ENCODE measurements at regions not wholly inside any gene's neighbourhood (a gene's known extent, or its start where the extent isn't known, plus 50 kb on each side); places are given as distances from the start of the nearest gene placed in this dataset.

DNA sequence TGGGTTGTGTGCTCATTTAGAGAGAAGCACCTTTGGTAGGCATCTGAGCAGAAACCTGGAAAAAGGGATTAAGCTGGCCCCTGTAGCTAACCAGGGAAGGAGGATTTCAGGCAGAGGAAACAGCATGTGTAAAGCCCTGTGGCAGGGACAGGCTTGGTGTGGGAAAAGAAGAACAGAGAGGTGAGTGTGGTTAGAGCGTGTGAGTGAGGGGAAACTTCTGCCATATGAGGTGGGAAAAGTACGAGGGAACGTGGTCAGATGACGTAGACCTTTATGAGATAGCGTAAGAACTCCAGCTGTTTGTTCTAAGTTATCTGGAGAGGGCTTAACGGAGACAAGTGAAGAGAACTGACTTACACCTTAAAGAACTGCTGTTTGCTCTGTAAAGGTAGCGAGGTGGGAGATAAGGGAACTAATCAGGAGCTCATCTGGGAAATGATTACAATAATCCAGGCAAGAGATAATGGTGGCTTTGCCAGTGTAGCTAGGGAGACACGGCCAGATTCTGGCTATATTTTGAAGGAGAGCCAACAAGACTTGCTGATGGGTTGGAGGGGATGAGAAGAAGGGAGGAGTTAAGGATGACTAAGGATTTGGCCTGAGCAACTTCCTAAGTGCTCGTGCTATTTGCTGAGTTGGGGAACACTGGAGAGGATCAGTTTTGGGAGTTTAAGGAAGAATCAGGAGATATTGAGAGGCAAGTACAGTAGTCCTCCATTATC, 234.0 kb downstream of the ETNK1 start:
- Mint-ChIP-seq H3K4me1 (peaks cover 22% of the 10 kb centered on the region), H3K27me3 (ENCODE audit: insufficient read depth, low read depth, poor library complexity) (peaks cover 2% of the 10 kb centered on the region), H3K9me3 (no peaks in the 10 kb centered on the region), H3K27ac (no peak overlapping the region; the same call in 1 of the 2 replicates), H3K4me3 (no peak overlapping the region), H3K36me3 (ENCODE audit: low read depth) (no peaks in the 10 kb centered on the region)
- Histone ChIP-seq H3K27me3 (ENCODE audit: insufficient read depth) (no peaks in the 10 kb centered on the region), H3K4me3 (no peak overlapping the region), H3K4me2 (no peak overlapping the region), H3K9me2 (ENCODE audit: insufficient read depth) (peaks cover 2% of the 10 kb centered on the region; the same call in 1 of the 2 replicates), H3F3A (replicated peaks; ENCODE audit: low read depth) (no peaks in the 10 kb centered on the region), H3K4me1 (ENCODE audit: insufficient read depth) (peaks cover 23% of the 10 kb centered on the region), H3K36me3 (ENCODE audit: insufficient read depth) (no peaks in the 10 kb centered on the region), H3K79me2 (replicated peaks; ENCODE audit: insufficient read depth) (no peaks in the 10 kb centered on the region), H4K20me1 (replicated peaks; ENCODE audit: insufficient read depth) (no peaks in the 10 kb centered on the region), H2AFZ (peak overlapping the region; percentile 21; the same call in 1 of the 2 replicates), H3K27ac (ENCODE audit: low read depth) (no peak overlapping the region)
- TF ChIP-seq, protein P1, sequence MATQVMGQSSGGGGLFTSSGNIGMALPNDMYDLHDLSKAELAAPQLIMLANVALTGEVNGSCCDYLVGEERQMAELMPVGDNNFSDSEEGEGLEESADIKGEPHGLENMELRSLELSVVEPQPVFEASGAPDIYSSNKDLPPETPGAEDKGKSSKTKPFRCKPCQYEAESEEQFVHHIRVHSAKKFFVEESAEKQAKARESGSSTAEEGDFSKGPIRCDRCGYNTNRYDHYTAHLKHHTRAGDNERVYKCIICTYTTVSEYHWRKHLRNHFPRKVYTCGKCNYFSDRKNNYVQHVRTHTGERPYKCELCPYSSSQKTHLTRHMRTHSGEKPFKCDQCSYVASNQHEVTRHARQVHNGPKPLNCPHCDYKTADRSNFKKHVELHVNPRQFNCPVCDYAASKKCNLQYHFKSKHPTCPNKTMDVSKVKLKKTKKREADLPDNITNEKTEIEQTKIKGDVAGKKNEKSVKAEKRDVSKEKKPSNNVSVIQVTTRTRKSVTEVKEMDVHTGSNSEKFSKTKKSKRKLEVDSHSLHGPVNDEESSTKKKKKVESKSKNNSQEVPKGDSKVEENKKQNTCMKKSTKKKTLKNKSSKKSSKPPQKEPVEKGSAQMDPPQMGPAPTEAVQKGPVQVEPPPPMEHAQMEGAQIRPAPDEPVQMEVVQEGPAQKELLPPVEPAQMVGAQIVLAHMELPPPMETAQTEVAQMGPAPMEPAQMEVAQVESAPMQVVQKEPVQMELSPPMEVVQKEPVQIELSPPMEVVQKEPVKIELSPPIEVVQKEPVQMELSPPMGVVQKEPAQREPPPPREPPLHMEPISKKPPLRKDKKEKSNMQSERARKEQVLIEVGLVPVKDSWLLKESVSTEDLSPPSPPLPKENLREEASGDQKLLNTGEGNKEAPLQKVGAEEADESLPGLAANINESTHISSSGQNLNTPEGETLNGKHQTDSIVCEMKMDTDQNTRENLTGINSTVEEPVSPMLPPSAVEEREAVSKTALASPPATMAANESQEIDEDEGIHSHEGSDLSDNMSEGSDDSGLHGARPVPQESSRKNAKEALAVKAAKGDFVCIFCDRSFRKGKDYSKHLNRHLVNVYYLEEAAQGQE (IDR thresholded peaks at IDR 0.05; ENCODE audit: unreplicated experiment), result no peak
- no peak for DNase-seq (ENCODE audit: low spot score)
- ATAC-seq, result no peak

DNA sequence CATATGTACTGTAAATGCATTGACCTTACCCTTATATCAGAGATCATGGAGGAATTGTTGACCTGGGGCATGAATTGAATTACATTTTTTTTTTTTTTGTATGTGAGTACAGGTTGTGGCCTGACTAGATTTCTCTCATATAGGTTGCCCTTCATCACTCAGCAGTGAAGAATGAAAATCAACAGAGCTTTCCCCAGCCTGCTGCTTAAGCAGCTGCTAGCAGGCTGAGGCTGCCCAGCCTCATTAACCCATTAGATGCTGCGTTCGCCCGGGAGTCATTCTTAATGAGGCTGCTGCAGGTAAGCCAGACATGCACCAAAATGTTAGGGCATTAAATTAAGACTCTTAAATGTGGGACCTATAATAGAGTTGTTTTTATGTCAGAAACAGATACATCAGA, 236.0 kb downstream of the ETNK1 start:
- Mint-ChIP-seq H3K4me1 (peaks cover 10% of the 10 kb centered on the region), H3K4me3 (no peak overlapping the region), H3K27ac (no peak overlapping the region), H3K27me3 (ENCODE audit: insufficient read depth, low read depth, poor library complexity) (peaks cover 2% of the 10 kb centered on the region), H3K9me3 (no peaks in the 10 kb centered on the region), H3K36me3 (ENCODE audit: low read depth) (no peaks in the 10 kb centered on the region)
- ATAC-seq (peak; percentile 84), DNase-seq (ENCODE audit: low spot score) (peak; percentile 38)
- Histone ChIP-seq H3K27me3 (ENCODE audit: insufficient read depth) (no peaks in the 10 kb centered on the region), H3K4me2 (no peak overlapping the region), H3K9me2 (ENCODE audit: insufficient read depth) (peaks cover 2% of the 10 kb centered on the region; the same call in 1 of the 2 replicates), H4K20me1 (replicated peaks; ENCODE audit: insufficient read depth) (no peaks in the 10 kb centered on the region), H3F3A (replicated peaks; ENCODE audit: low read depth) (no peaks in the 10 kb centered on the region), H3K4me3 (no peak overlapping the region), H3K79me2 (replicated peaks; ENCODE audit: insufficient read depth) (no peaks in the 10 kb centered on the region), H2AFZ (no peak overlapping the region), H3K36me3 (ENCODE audit: insufficient read depth) (no peaks in the 10 kb centered on the region), H3K27ac (ENCODE audit: low read depth) (no peak overlapping the region), H3K4me1 (ENCODE audit: insufficient read depth) (peaks cover 4% of the 10 kb centered on the region)
- TF ChIP-seq, protein P2, sequence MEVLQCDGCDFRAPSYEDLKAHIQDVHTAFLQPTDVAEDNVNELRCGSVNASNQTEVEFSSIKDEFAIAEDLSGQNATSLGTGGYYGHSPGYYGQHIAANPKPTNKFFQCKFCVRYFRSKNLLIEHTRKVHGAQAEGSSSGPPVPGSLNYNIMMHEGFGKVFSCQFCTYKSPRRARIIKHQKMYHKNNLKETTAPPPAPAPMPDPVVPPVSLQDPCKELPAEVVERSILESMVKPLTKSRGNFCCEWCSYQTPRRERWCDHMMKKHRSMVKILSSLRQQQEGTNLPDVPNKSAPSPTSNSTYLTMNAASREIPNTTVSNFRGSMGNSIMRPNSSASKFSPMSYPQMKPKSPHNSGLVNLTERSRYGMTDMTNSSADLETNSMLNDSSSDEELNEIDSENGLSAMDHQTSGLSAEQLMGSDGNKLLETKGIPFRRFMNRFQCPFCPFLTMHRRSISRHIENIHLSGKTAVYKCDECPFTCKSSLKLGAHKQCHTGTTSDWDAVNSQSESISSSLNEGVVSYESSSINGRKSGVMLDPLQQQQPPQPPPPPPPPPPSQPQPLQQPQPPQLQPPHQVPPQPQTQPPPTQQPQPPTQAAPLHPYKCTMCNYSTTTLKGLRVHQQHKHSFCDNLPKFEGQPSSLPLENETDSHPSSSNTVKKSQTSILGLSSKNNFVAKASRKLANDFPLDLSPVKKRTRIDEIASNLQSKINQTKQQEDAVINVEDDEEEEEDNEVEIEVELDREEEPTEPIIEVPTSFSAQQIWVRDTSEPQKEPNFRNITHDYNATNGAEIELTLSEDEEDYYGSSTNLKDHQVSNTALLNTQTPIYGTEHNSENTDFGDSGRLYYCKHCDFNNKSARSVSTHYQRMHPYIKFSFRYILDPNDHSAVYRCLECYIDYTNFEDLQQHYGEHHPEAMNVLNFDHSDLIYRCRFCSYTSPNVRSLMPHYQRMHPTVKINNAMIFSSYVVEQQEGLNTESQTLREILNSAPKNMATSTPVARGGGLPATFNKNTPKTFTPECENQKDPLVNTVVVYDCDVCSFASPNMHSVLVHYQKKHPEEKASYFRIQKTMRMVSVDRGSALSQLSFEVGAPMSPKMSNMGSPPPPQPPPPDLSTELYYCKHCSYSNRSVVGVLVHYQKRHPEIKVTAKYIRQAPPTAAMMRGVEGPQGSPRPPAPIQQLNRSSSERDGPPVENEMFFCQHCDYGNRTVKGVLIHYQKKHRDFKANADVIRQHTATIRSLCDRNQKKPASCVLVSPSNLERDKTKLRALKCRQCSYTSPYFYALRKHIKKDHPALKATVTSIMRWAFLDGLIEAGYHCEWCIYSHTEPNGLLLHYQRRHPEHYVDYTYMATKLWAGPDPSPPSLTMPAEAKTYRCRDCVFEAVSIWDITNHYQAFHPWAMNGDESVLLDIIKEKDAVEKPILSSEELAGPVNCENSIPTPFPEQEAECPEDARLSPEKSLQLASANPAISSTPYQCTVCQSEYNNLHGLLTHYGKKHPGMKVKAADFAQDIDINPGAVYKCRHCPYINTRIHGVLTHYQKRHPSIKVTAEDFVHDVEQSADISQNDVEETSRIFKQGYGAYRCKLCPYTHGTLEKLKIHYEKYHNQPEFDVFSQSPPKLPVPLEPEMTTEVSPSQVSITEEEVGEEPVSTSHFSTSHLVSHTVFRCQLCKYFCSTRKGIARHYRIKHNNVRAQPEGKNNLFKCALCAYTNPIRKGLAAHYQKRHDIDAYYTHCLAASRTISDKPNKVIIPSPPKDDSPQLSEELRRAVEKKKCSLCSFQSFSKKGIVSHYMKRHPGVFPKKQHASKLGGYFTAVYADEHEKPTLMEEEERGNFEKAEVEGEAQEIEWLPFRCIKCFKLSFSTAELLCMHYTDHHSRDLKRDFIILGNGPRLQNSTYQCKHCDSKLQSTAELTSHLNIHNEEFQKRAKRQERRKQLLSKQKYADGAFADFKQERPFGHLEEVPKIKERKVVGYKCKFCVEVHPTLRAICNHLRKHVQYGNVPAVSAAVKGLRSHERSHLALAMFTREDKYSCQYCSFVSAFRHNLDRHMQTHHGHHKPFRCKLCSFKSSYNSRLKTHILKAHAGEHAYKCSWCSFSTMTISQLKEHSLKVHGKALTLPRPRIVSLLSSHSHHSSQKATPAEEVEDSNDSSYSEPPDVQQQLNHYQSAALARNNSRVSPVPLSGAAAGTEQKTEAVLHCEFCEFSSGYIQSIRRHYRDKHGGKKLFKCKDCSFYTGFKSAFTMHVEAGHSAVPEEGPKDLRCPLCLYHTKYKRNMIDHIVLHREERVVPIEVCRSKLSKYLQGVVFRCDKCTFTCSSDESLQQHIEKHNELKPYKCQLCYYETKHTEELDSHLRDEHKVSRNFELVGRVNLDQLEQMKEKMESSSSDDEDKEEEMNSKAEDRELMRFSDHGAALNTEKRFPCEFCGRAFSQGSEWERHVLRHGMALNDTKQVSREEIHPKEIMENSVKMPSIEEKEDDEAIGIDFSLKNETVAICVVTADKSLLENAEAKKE (CRISPR knock-in tag; IDR thresholded peaks at IDR 0.05), result no peak
- TF ChIP-seq STAT1 (IDR thresholded peaks at IDR 0.05; ENCODE audit: unreplicated experiment) (no peak), NANOG (IDR thresholded peaks at IDR 0.05; ENCODE audit: borderline replicate concordance) (no peak), JUNB (IDR thresholded peaks at IDR 0.05; ENCODE audit: unreplicated experiment) (no peak), POLR2AphosphoS5 (IDR thresholded peaks at IDR 0.05; ENCODE audit: low read depth) (no peak)
- TF ChIP-seq, protein P1 (IDR thresholded peaks at IDR 0.05; ENCODE audit: unreplicated experiment), result no peak

All from GM23338 (cell line).